WTC11 (cell line): ENCODE measurements at regions not wholly inside any gene's neighbourhood (a gene's known extent, or its start where the extent isn't known, plus 50 kb on each side); places are given as distances from the start of the nearest gene placed in this dataset.

Experiments
- ATAC-seq: fragments of 200-7000 bp; cut with Tn5 transposase; 2 replicates; pipeline ENCODE4 v1.10.0; 2021; ENCODE audit warnings: mild to moderate bottlenecking, moderate library complexity
- CTCF ChIA-PET: fragments of 300-600 bp; sonication (Branson Sonifier 250); formaldehyde crosslinking; loops from one replicate; lab custom pipeline; 2021; ENCODE audit warnings: antibody characterized with exemption; lab: Charles Lee
- POLR2A ChIA-PET: fragments of 350-600 bp; sonication (Branson Sonifier 250); formaldehyde crosslinking; loops from one replicate; lab custom pipeline; 2021; ENCODE audit warnings: antibody characterized with exemption; lab: Charles Lee
- DNase-seq: peaks from one replicate; pipeline ENCODE4 v3.0.0; 2021; ENCODE audit warnings: low spot score
- H3K27ac Mint-ChIP-seq: 2 replicates; pipeline ENCODE4 v1.8.0; 2021; ENCODE audit warnings: mixed read lengths
- H3K27me3 Mint-ChIP-seq: 2 replicates; pipeline ENCODE4 v1.8.0; 2021; ENCODE audit warnings: low read depth, mild to moderate bottlenecking, moderate library complexity, mixed read lengths
- H3K36me3 Mint-ChIP-seq: 2 replicates; pipeline ENCODE4 v1.8.0; 2021; ENCODE audit warnings: mixed read lengths
- H3K4me1 Mint-ChIP-seq: 2 replicates; pipeline ENCODE4 v1.8.0; 2022; ENCODE audit warnings: mixed read lengths
- H3K4me3 Mint-ChIP-seq: 2 replicates; pipeline ENCODE4 v1.8.0; 2021; ENCODE audit warnings: mild to moderate bottlenecking, moderate library complexity, mixed read lengths
- H3K9me3 Mint-ChIP-seq: 2 replicates; pipeline ENCODE4 v1.8.0; 2021; ENCODE audit warnings: mixed read lengths
- ARID4B ChIP-seq: sonication (generic); formaldehyde crosslinking; IDR thresholded peaks from 2 replicates; pipeline ENCODE4 v1.8.0; 2023; ENCODE audit warnings: missing genetic modification reagents, mild to moderate bottlenecking, borderline replicate concordance
- ATF6 ChIP-seq: sonication (generic); formaldehyde crosslinking; IDR thresholded peaks from 2 replicates; pipeline ENCODE4 v1.8.1; 2023; ENCODE audit warnings: mild to moderate bottlenecking, missing genetic modification reagents
- CDX4 ChIP-seq: fragments of 250-450 bp; sonication (Bioruptor Pico); IDR thresholded peaks from 2 replicates; pipeline ENCODE4 v1.9.0; 2021; ENCODE audit warnings: moderate library complexity, mild to moderate bottlenecking, inconsistent platforms, borderline replicate concordance
- CREB1 ChIP-seq: sonication (generic); formaldehyde crosslinking; IDR thresholded peaks from 2 replicates; pipeline ENCODE4 v1.8.0; 2023; ENCODE audit warnings: mild to moderate bottlenecking, missing genetic modification reagents
- CREM ChIP-seq: sonication (generic); formaldehyde crosslinking; IDR thresholded peaks from 2 replicates; pipeline ENCODE4 v1.8.1; 2022; ENCODE audit warnings: mild to moderate bottlenecking, missing genetic modification reagents, moderate library complexity
- E2F4 ChIP-seq: sonication (generic); formaldehyde crosslinking; IDR thresholded peaks from 2 replicates; pipeline ENCODE4 v1.8.1; 2022; ENCODE audit warnings: low read depth, mild to moderate bottlenecking, moderate library complexity, missing genetic modification reagents, borderline replicate concordance
- EMX1 ChIP-seq: fragments of 250-450 bp; sonication (Bioruptor Pico); IDR thresholded peaks from 2 replicates; pipeline ENCODE4 v1.8.0; 2021; ENCODE audit warnings: mild to moderate bottlenecking
- ERG ChIP-seq: fragments of 250-450 bp; sonication (Bioruptor Pico); IDR thresholded peaks from 2 replicates; pipeline ENCODE4 v1.8.0; 2021; ENCODE audit warnings: mild to moderate bottlenecking
- FOXP1 ChIP-seq: sonication (generic); formaldehyde crosslinking; IDR thresholded peaks from 2 replicates; pipeline ENCODE4 v1.8.0; 2022; ENCODE audit warnings: missing genetic modification reagents, mild to moderate bottlenecking, moderate library complexity, borderline replicate concordance
- GABPB1 ChIP-seq: sonication (generic); formaldehyde crosslinking; IDR thresholded peaks from 2 replicates; pipeline ENCODE4 v1.8.1; 2023; ENCODE audit warnings: mild to moderate bottlenecking, missing genetic modification reagents
- GTF2I ChIP-seq: fragments of 250-450 bp; sonication (Bioruptor Pico); conservative IDR thresholded peaks from 2 replicates; pipeline ENCODE4 v1.4.0; 2021; ENCODE audit warnings: mild to moderate bottlenecking
- JAZF1 ChIP-seq: fragments of 250-450 bp; sonication (Bioruptor Pico); IDR thresholded peaks from 2 replicates; pipeline ENCODE4 v1.9.0; 2021; ENCODE audit warnings: moderate library complexity, mild to moderate bottlenecking, inconsistent platforms
- PRRX2 ChIP-seq: fragments of 250-450 bp; sonication (Bioruptor Pico); IDR thresholded peaks from 2 replicates; pipeline ENCODE4 v1.8.0; 2021; ENCODE audit warnings: mild to moderate bottlenecking
- SMAD4 ChIP-seq: sonication (generic); formaldehyde crosslinking; IDR thresholded peaks from 2 replicates; pipeline ENCODE4 v1.8.0; 2022; ENCODE audit warnings: mild to moderate bottlenecking, missing genetic modification reagents
- SOX15 ChIP-seq: fragments of 250-450 bp; sonication (Bioruptor Pico); IDR thresholded peaks from 2 replicates; pipeline ENCODE4 v1.9.0; 2021; ENCODE audit warnings: mild to moderate bottlenecking
- TEAD1 ChIP-seq: sonication (generic); formaldehyde crosslinking; IDR thresholded peaks from 2 replicates; pipeline ENCODE4 v1.8.0; 2022; ENCODE audit warnings: mild to moderate bottlenecking, missing genetic modification reagents
- ZMAT4 ChIP-seq: fragments of 250-450 bp; sonication (Bioruptor Pico); IDR thresholded peaks from 2 replicates; pipeline ENCODE4 v1.9.0; 2021; ENCODE audit warnings: mild to moderate bottlenecking
- ZNF423 ChIP-seq: fragments of 250-450 bp; sonication (Bioruptor Pico); IDR thresholded peaks from 2 replicates; pipeline ENCODE4 v2.1.2; 2022; ENCODE audit warnings: mild to moderate bottlenecking, moderate library complexity
- ZNF671 ChIP-seq: fragments of 250-450 bp; sonication (Bioruptor Pico); IDR thresholded peaks from 2 replicates; pipeline ENCODE4 v1.8.0; 2021; ENCODE audit warnings: mild to moderate bottlenecking

GRCh38 chr12:89875225-89875624 is 166.6 kb upstream of the ATP2B1 start:
- Mint-ChIP-seq H3K27ac (no peak overlapping the region), H3K36me3 (peaks cover 5% of the 10 kb centered on the region), H3K9me3 (peaks cover 9% of the 10 kb centered on the region), H3K27me3 (no peaks in the 10 kb centered on the region), H3K4me3 (no peak overlapping the region), H3K4me1 (peaks cover 6% of the 10 kb centered on the region; the same call in 1 of the 2 replicates)
- ATAC-seq: no peak
- CTCF ChIA-PET: no interaction called here
- no peak for DNase-seq
- POLR2A ChIA-PET: no interaction called here
- no peak for TF ChIP-seq PRRX2
- no peak for TF ChIP-seq SMAD4
- no peak for TF ChIP-seq CREM (CRISPR knock-in tag)
- no peak for TF ChIP-seq ZMAT4 (CRISPR knock-in tag)
- no peak for TF ChIP-seq SOX15 (CRISPR knock-in tag)
- no peak for TF ChIP-seq CREB1 (CRISPR knock-in tag)
- no peak for TF ChIP-seq JAZF1 (CRISPR knock-in tag)
- TF ChIP-seq CDX4: no peak
- TF ChIP-seq GABPB1 (CRISPR knock-in tag): no peak
- no peak for TF ChIP-seq ARID4B (CRISPR knock-in tag)
- no peak for TF ChIP-seq E2F4
- no peak for TF ChIP-seq ZNF671 (CRISPR knock-in tag)
- TF ChIP-seq EMX1 (CRISPR knock-in tag): no peak
- TF ChIP-seq ZNF423 (CRISPR knock-in tag): no peak
- TF ChIP-seq TEAD1: no peak
- no peak for TF ChIP-seq GTF2I (CRISPR knock-in tag)
- no peak for TF ChIP-seq ERG
- TF ChIP-seq FOXP1 (CRISPR knock-in tag): no peak
- no peak for TF ChIP-seq ATF6
